Keratinocyte (primary cell): ENCODE measurements at regions not wholly inside any gene's neighbourhood (a gene's known extent, or its start where the extent isn't known, plus 50 kb on each side); places are given as distances from the start of the nearest gene placed in this dataset.

Experiments
- DNase-seq: peaks from one replicate; pipeline ENCODE4 v3.0.0-alpha.2; 2011; ENCODE audit warnings: low read depth, missing footprints, low spot score
- FAIRE-seq: peaks from 2 replicates; lab custom pipeline; 2011; peaks lifted over from hg19 to GRCh38; lab: Jason Lieb, UNC
- H2AFZ ChIP-seq: 2 replicates; pipeline ENCODE4 v1.6.0; 2012; ENCODE audit warnings: low read length, control low read depth, inconsistent platforms; ENCODE audit not compliant: control insufficient read depth
- H3K27ac ChIP-seq: 2 replicates; pipeline ENCODE4 v1.5.1; 2011; ENCODE audit warnings: low read length; ENCODE audit not compliant: control insufficient read depth, insufficient read depth
- H3K27me3 ChIP-seq: 3 replicates; pipeline ENCODE4 v1.6.0; 2011; ENCODE audit warnings: low read length; ENCODE audit not compliant: control insufficient read depth, insufficient read depth; ENCODE audit errors: extremely low read depth
- H3K36me3 ChIP-seq, 2 experiments: 2 replicates in 1 of 2; 3 replicates in 1 of 2; pipeline ENCODE4 v1.5.1; 2011; ENCODE audit warnings: low read length in 2 of 2, mild to moderate bottlenecking in 1 of 2; ENCODE audit not compliant: control insufficient read depth in 2 of 2, insufficient read depth in 2 of 2; ENCODE audit errors: extremely low read depth in 1 of 2
- H3K4me1 ChIP-seq: 3 replicates; pipeline ENCODE4 v1.5.1; 2011; ENCODE audit warnings: low read length; ENCODE audit not compliant: control insufficient read depth, insufficient read depth; ENCODE audit errors: extremely low read depth
- H3K4me2 ChIP-seq: 3 replicates; pipeline ENCODE4 v1.6.0; 2011; ENCODE audit warnings: low read depth, low read length; ENCODE audit not compliant: control insufficient read depth, insufficient read depth; ENCODE audit errors: extremely low read depth
- H3K4me3 ChIP-seq, 3 experiments: fragments of 200-600 bp in 1 of 3; sonication (generic) in 1 of 3; 2 replicates in 2 of 3; 3 replicates in 1 of 3; pipeline ENCODE4 v1.5.1; 2011 to 2016; ENCODE audit warnings: low read length in 3 of 3, mild to moderate bottlenecking in 3 of 3, control low read depth in 2 of 3, inconsistent platforms in 1 of 3, low read depth in 1 of 3, mixed read lengths in 1 of 3, mixed run types in 1 of 3, moderate library complexity in 1 of 3; ENCODE audit not compliant: control insufficient read depth in 2 of 3, insufficient read depth in 2 of 3; ENCODE audit errors: extremely low read depth in 1 of 3
- H3K79me2 ChIP-seq: 2 replicates; pipeline ENCODE4 v1.6.0; 2012; ENCODE audit warnings: low read length; ENCODE audit not compliant: control insufficient read depth, insufficient read depth
- H3K9ac ChIP-seq: 3 replicates; pipeline ENCODE4 v1.6.0; 2011; ENCODE audit warnings: low read length; ENCODE audit not compliant: control insufficient read depth, insufficient read depth; ENCODE audit errors: extremely low read depth
- H3K9me1 ChIP-seq: 3 replicates; pipeline ENCODE4 v1.6.0; 2011; ENCODE audit warnings: low read length; ENCODE audit not compliant: control insufficient read depth, insufficient read depth; ENCODE audit errors: extremely low read depth
- H3K9me3 ChIP-seq: 2 replicates; pipeline ENCODE4 v1.5.1; 2012; ENCODE audit warnings: low read depth, low read length; ENCODE audit not compliant: control insufficient read depth
- H4K20me1 ChIP-seq: 3 replicates; pipeline ENCODE4 v1.6.0; 2011; ENCODE audit warnings: low read length; ENCODE audit not compliant: control insufficient read depth, insufficient read depth; ENCODE audit errors: extremely low read depth
- EZH2 ChIP-seq: IDR thresholded peaks from one replicate; pipeline ENCODE4 v1.6.1; 2012; ENCODE audit warnings: inconsistent platforms, mild to moderate bottlenecking, low read length, moderate library complexity
- dilution Hi-C: fragments of 300-500 bp; cut with MboI; formaldehyde crosslinking; loops from one replicate; pipeline ENCODE4 v1.7.0; 2020; ENCODE audit warnings: low sequenced_read_pairs; ENCODE audit not compliant: extremely low pct_ligation_motif_present
- TF ChIP-seq, protein P1 (sequence below), 3 experiments: IDR thresholded peaks in 1 of 3; conservative IDR thresholded peaks in 1 of 3; optimal IDR thresholded peaks in 1 of 3; 2 replicates in 2 of 3; 3 replicates in 1 of 3; pipeline versions ENCODE3 to v1.5.1; 2011; ENCODE audit warnings: low read length in 3 of 3, mild to moderate bottlenecking in 3 of 3, moderate library complexity in 2 of 3, control low read depth in 1 of 3, inconsistent platforms in 1 of 3; ENCODE audit not compliant: insufficient read depth in 2 of 3; ENCODE audit errors: extremely low read depth in 1 of 3

GRCh38 chr3:194251007-194251406, 100.1 kb downstream of the CPN2 start:
- Histone ChIP-seq H3K4me3 (no peak overlapping the region), H3K9me1 (peaks cover 2% of the 10 kb centered on the region), H3K4me1 (no peaks in the 10 kb centered on the region), H3K36me3 (no peaks in the 10 kb centered on the region), H3K27me3 (peaks cover 53% of the 10 kb centered on the region), H3K9ac (no peak overlapping the region), H2AFZ (no peak overlapping the region), H3K27ac (no peak overlapping the region), H4K20me1 (no peaks in the 10 kb centered on the region), H3K4me2 (no peak overlapping the region), H3K79me2 (no peaks in the 10 kb centered on the region), H3K9me3 (no peaks in the 10 kb centered on the region)
- dilution Hi-C loops = no loop called here
- no peak for FAIRE-seq
- no peak for DNase-seq
- TF ChIP-seq EZH2 = peak; percentile 54
- TF ChIP-seq, protein P1, sequence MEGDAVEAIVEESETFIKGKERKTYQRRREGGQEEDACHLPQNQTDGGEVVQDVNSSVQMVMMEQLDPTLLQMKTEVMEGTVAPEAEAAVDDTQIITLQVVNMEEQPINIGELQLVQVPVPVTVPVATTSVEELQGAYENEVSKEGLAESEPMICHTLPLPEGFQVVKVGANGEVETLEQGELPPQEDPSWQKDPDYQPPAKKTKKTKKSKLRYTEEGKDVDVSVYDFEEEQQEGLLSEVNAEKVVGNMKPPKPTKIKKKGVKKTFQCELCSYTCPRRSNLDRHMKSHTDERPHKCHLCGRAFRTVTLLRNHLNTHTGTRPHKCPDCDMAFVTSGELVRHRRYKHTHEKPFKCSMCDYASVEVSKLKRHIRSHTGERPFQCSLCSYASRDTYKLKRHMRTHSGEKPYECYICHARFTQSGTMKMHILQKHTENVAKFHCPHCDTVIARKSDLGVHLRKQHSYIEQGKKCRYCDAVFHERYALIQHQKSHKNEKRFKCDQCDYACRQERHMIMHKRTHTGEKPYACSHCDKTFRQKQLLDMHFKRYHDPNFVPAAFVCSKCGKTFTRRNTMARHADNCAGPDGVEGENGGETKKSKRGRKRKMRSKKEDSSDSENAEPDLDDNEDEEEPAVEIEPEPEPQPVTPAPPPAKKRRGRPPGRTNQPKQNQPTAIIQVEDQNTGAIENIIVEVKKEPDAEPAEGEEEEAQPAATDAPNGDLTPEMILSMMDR (optimal IDR thresholded peaks at IDR 0.05 in 1 of 3, IDR thresholded peaks at IDR 0.05 in 1 of 3, conservative IDR thresholded peaks at IDR 0.05 in 1 of 3; ENCODE audit: extremely low read depth in 1 of 3, insufficient read depth in 2 of 3, low read length in 3 of 3) = no peak

DNA sequence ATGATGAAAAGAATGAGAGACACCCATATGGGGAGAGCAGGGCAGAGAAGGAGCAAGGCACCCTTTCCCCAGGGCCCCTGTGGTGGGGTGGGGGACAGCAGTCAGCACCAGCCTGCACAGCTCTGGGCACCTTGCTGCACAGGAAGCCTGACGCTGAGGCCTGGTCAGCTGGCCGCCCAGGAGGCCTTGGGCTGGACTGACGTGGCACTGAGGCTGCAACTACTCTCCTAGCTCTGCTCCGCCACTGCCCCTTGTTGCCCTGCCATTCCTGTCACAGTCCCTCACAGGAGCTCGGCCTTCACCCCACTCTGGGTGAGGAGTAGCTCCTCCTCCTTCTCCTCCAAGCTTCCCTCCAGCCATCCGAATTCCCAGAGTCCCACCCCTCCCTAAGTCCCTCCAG, 99.7 kb downstream of the CPN2 start:
- Histone ChIP-seq H3K9me1 (peaks cover 2% of the 10 kb centered on the region), H3K36me3 (no peaks in the 10 kb centered on the region), H4K20me1 (no peaks in the 10 kb centered on the region), H3K4me1 (no peaks in the 10 kb centered on the region), H3K9me3 (no peaks in the 10 kb centered on the region), H3K9ac (no peak overlapping the region), H2AFZ (no peak overlapping the region), H3K27me3 (peaks cover 53% of the 10 kb centered on the region), H3K79me2 (no peaks in the 10 kb centered on the region), H3K4me3 (no peak overlapping the region), H3K27ac (no peak overlapping the region), H3K4me2 (no peak overlapping the region)
- TF ChIP-seq EZH2 = no peak
- TF ChIP-seq, protein P1 (optimal IDR thresholded peaks at IDR 0.05 in 1 of 3, IDR thresholded peaks at IDR 0.05 in 1 of 3, conservative IDR thresholded peaks at IDR 0.05 in 1 of 3; ENCODE audit: extremely low read depth in 1 of 3, insufficient read depth in 2 of 3, low read length in 3 of 3) = no peak
- DNase-seq (no peak), FAIRE-seq (no peak)
- dilution Hi-C loops = no loop called here
